OCI-LY1 (cell line): ENCODE measurements at regions not wholly inside any gene's neighbourhood (a gene's known extent, or its start where the extent isn't known, plus 50 kb on each side); places are given as distances from the start of the nearest gene placed in this dataset.
"Not testable (repeated sequence)": the region's sequence is repeated elsewhere in the genome, so short reads cannot be mapped to it uniquely, and the experiment has no call there.

Experiments
- H2AFZ ChIP-seq: fragments of 200-600 bp; sonication (generic), shearing (Covaris generic); 2 replicates; pipeline ENCODE4 v1.6.0; 2014; ENCODE audit warnings: antibody characterized with exemption, mild to moderate bottlenecking, low read length
- H3F3A ChIP-seq: fragments of 200-600 bp; sonication (generic), shearing (Covaris generic); 2 replicates; pipeline ENCODE4 v1.6.0; 2014; ENCODE audit warnings: mild to moderate bottlenecking, antibody characterized with exemption, low read length, moderate library complexity; ENCODE audit not compliant: insufficient read depth
- H3K27ac ChIP-seq: fragments of 200-600 bp; sonication (generic); 2 replicates; pipeline ENCODE4 v1.5.1; 2014; ENCODE audit warnings: low read length, mixed run types, mild to moderate bottlenecking, low read depth; ENCODE audit not compliant: poor library complexity, severe bottlenecking
- H3K27me3 ChIP-seq: fragments of 200-600 bp; sonication (generic); 2 replicates; pipeline ENCODE4 v1.6.0; 2014; ENCODE audit warnings: antibody characterized with exemption, mild to moderate bottlenecking, low read length, moderate library complexity; ENCODE audit not compliant: insufficient read depth
- H3K36me3 ChIP-seq: fragments of 200-600 bp; sonication (generic); 2 replicates; pipeline ENCODE4 v1.6.1; 2014; ENCODE audit warnings: mild to moderate bottlenecking, antibody characterized with exemption, low read length, moderate library complexity, mixed read lengths; ENCODE audit not compliant: insufficient read depth
- H3K4me1 ChIP-seq: fragments of 200-600 bp; sonication (generic); 2 replicates; pipeline ENCODE4 v1.5.1; 2014; ENCODE audit warnings: mild to moderate bottlenecking, low read length, moderate library complexity; ENCODE audit not compliant: insufficient read depth, severe bottlenecking
- H3K4me2 ChIP-seq: fragments of 200-600 bp; sonication (generic), shearing (Covaris generic); 2 replicates; pipeline ENCODE4 v1.6.1; 2014; ENCODE audit warnings: low read length
- H3K4me3 ChIP-seq: fragments of 200-600 bp; sonication (generic); 2 replicates; pipeline ENCODE4 v1.5.1; 2014; ENCODE audit warnings: low read length, low read depth, mild to moderate bottlenecking, mixed read lengths; ENCODE audit not compliant: poor library complexity, severe bottlenecking
- H3K79me2 ChIP-seq: fragments of 200-600 bp; shearing (Covaris generic); 2 replicates; pipeline ENCODE4 v1.6.1; 2016; ENCODE audit warnings: mixed run types, low read length, mixed read lengths; ENCODE audit not compliant: insufficient read depth
- H3K9ac ChIP-seq: fragments of 200-600 bp; sonication (generic), shearing (Covaris generic); 2 replicates; pipeline ENCODE4 v1.6.1; 2014; ENCODE audit warnings: mild to moderate bottlenecking, low read length, mixed read lengths
- H3K9me2 ChIP-seq: fragments of 200-600 bp; sonication (generic), shearing (Covaris generic); 2 replicates; pipeline ENCODE4 v1.6.1; 2014; ENCODE audit warnings: low read depth, mild to moderate bottlenecking, low read length, mixed read lengths
- H3K9me3 ChIP-seq: fragments of 200-600 bp; shearing (Covaris generic); 2 replicates; pipeline ENCODE4 v1.6.1; 2014; ENCODE audit warnings: low read length, mixed read lengths
- H4K20me1 ChIP-seq: fragments of 200-600 bp; sonication (generic), shearing (Covaris generic); 2 replicates; pipeline ENCODE4 v1.6.0; 2016; ENCODE audit warnings: mild to moderate bottlenecking, low read length; ENCODE audit not compliant: insufficient read depth
- EZH2 ChIP-seq: fragments of 200-600 bp; sonication (generic), shearing (Covaris generic); IDR thresholded peaks from 2 replicates; pipeline ENCODE4 v1.8.0; 2017; ENCODE audit warnings: borderline replicate concordance, mixed run types, mild to moderate bottlenecking, antibody characterized with exemption, low read length, moderate library complexity, mixed read lengths
- TF ChIP-seq, protein P1 (sequence below): fragments of 200-600 bp; sonication (generic), shearing (Covaris generic); IDR thresholded peaks from 2 replicates; pipeline ENCODE4 v1.5.1; 2017; ENCODE audit warnings: mild to moderate bottlenecking, antibody characterized with exemption, low read length, moderate library complexity, mixed read lengths

GRCh38 chr12:47433876-47434275, 272.0 kb downstream of the RPAP3 start:
- no peaks in the 10 kb centered on the region for H3K36me3 ChIP-seq
- no peaks in the 10 kb centered on the region for H3K4me1 ChIP-seq
- H4K20me1 ChIP-seq, result no peaks in the 10 kb centered on the region
- no peak overlapping the region for H3K27ac ChIP-seq
- H3K79me2 ChIP-seq, result no peaks in the 10 kb centered on the region
- H3K9me2 ChIP-seq, result no peaks in the 10 kb centered on the region
- no peak overlapping the region for H2AFZ ChIP-seq
- no peak overlapping the region for H3K4me2 ChIP-seq
- no peak for TF ChIP-seq EZH2
- TF ChIP-seq, protein P1, sequence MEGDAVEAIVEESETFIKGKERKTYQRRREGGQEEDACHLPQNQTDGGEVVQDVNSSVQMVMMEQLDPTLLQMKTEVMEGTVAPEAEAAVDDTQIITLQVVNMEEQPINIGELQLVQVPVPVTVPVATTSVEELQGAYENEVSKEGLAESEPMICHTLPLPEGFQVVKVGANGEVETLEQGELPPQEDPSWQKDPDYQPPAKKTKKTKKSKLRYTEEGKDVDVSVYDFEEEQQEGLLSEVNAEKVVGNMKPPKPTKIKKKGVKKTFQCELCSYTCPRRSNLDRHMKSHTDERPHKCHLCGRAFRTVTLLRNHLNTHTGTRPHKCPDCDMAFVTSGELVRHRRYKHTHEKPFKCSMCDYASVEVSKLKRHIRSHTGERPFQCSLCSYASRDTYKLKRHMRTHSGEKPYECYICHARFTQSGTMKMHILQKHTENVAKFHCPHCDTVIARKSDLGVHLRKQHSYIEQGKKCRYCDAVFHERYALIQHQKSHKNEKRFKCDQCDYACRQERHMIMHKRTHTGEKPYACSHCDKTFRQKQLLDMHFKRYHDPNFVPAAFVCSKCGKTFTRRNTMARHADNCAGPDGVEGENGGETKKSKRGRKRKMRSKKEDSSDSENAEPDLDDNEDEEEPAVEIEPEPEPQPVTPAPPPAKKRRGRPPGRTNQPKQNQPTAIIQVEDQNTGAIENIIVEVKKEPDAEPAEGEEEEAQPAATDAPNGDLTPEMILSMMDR, result no peak
- H3K4me3 ChIP-seq, result no peak overlapping the region
- H3F3A ChIP-seq, result no peaks in the 10 kb centered on the region
- H3K9me3 ChIP-seq, result peaks cover 8% of the 10 kb centered on the region; the same call in 1 of the 2 replicates
- no peak overlapping the region for H3K9ac ChIP-seq
- H3K27me3 ChIP-seq, result no peaks in the 10 kb centered on the region

- H2AFZ ChIP-seq, result not testable (repeated sequence)
These were observed 279.0 kb downstream of the RPAP3 start for GRCh38 chr12:47426678-47427309.

GRCh38 chr12:47422611-47423010, 283.2 kb downstream of the RPAP3 start:
- Histone ChIP-seq H3F3A (no peaks in the 10 kb centered on the region), H3K9ac (no peak overlapping the region), H3K4me1 (no peaks in the 10 kb centered on the region), H2AFZ (no peak overlapping the region), H3K9me3 (no peaks in the 10 kb centered on the region), H3K36me3 (no peaks in the 10 kb centered on the region), H3K4me3 (no peak overlapping the region), H3K27me3 (no peaks in the 10 kb centered on the region), H4K20me1 (no peaks in the 10 kb centered on the region), H3K4me2 (no peak overlapping the region), H3K79me2 (no peaks in the 10 kb centered on the region), H3K9me2 (no peaks in the 10 kb centered on the region), H3K27ac (no peak overlapping the region)
- TF ChIP-seq, protein P1, result no peak
- TF ChIP-seq EZH2, result no peak

More at GRCh38 chr12:47426678-47427309, 279.0 kb downstream of the RPAP3 start:
- not testable (repeated sequence) for H3K4me3 ChIP-seq, H3K9ac ChIP-seq, H3K9me2 ChIP-seq, H4K20me1 ChIP-seq, H3K79me2 ChIP-seq, H3K27me3 ChIP-seq, H3K4me2 ChIP-seq, H3K27ac ChIP-seq, H3K9me3 ChIP-seq, H3K4me1 ChIP-seq, H3K36me3 ChIP-seq, H3F3A ChIP-seq

DNA sequence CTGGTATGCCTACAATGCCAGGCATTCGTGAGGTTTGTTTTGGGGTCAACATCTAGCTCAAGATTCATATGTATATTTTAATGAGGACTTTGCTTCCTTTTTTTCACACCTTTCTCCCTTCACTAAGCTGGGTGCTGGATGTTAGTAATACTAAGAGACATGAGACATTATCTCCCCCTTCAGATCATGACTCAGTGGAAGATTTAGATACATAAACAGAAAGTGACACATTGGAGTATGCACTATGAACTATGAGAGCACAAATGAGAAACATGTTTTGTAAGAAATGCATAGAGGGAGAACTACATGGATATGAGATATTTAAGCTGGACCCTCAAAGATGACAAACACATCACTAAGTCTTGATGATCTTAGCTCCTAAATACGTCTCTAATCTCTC, 286.3 kb downstream of the RPAP3 start:
- no peaks in the 10 kb centered on the region for H3K27me3 ChIP-seq
- no peaks in the 10 kb centered on the region for H3K79me2 ChIP-seq
- no peak overlapping the region for H3K4me2 ChIP-seq
- H4K20me1 ChIP-seq, result no peaks in the 10 kb centered on the region
- TF ChIP-seq, protein P1, result no peak
- TF ChIP-seq EZH2, result no peak
- H3K4me1 ChIP-seq, result no peaks in the 10 kb centered on the region
- no peaks in the 10 kb centered on the region for H3K9me2 ChIP-seq
- H3F3A ChIP-seq, result no peaks in the 10 kb centered on the region
- no peak overlapping the region for H3K9ac ChIP-seq
- no peak overlapping the region for H3K4me3 ChIP-seq
- no peaks in the 10 kb centered on the region for H3K36me3 ChIP-seq
- no peaks in the 10 kb centered on the region for H3K9me3 ChIP-seq
- H2AFZ ChIP-seq, result no peak overlapping the region
- no peak overlapping the region for H3K27ac ChIP-seq
